ENCODE measurements at regions not wholly inside any gene's neighbourhood (a gene's known extent, or its start where the extent isn't known, plus 50 kb on each side); places are given as distances from the start of the nearest gene placed in this dataset.
"Not testable (repeated sequence)": the region's sequence is repeated elsewhere in the genome, so short reads cannot be mapped to it uniquely, and the experiment has no call there.

DNA sequence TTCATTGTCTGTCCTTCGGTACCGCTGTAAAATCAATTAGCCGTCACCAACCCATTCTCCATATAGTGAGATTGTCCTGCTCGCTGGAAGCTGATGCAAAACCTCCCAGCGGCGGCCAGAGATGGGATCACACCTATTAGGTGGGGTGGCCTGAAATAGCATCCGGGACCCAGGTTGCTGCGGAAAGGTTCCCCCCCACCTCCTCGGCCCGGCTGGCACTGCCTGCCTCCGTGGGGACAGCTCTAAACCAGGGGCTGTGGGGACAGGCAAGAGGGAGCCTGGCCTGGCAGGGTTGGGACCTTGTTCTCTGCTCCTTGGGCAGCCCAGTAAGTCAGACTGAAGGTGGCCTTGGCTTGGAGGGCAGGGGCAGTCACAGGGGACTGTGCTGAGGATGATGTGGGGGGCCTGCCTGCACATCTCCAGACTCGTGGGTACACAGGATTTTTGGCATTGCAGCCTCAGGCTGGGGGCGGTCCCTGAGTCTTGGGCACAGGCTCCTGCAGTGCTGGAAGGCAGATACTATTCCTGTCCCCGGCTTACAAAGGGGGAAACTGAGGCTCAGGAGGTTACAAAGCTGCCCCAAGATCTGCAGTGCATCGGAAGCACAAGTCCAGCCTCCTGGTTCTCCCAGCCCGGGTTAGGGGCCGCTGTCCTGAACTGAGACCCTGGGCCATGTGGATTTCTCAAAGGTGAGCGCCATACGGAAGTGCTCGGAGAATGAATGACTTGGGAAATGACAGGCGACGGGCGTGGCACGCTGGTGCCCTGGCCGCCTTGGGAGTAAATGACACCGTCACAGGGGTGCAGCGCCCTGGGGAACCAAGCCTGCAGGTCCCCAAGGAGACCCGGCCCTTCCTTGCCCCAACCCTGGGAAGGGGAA, 65.6 kb downstream of the UNCX start:
- Mint-ChIP-seq H3K36me3 (no peaks in the 10 kb centered on the region), H3K27ac (no peak overlapping the region), H3K9me3 (no peaks in the 10 kb centered on the region)
- DNase-seq (ENCODE audit: low spot score in 2 of 2) (no peak), ATAC-seq (no peak)

DNA sequence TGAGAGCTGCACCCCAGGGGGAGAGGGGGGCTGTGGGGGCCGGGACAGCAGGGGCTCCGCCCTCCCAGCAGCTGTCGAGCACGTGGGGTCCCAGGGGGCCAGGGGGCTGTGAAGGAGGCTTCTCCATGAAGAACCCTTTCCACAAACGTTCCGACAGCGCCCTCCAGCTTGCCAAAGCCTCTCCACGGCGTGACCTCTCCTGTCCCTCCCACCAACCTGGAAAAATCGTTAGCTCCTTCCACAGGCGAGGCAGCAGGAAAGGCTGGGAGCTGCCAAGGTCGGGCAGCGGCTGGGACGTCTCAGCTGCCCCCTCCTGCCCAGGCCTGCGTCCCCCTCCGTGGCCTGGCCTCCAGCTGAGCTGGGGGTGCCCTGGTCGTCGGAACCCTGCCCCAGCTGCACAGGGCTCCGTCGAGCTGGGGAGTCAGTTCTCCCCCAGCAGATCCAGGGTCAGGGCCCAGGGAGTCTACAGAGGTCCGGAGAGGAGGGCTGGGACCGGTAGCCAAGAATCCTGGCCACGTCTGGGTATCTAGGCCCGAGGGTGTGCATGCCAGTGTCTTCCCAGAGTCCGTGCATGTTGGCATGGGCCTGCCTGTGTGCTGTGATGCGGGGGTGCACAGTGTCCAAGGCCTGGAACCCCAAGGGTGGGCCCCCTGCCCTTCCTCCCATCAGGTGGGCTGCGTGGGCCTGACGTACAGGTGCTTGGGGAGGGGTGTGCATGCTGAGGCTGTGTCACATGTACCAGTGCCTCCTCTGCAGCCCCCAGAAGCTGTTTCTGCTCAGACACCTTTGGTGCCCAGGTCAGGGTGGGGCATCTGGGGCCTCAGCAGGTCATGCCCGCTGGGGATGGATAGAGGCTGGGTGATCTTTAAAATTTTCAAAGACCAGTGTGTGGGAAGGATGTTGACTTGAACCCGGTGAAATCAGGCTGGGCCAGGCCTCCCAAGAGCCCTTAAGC, 66.5 kb downstream of the UNCX start:
- H3K27ac Mint-ChIP-seq: no peak overlapping the region
- DNase-seq (ENCODE audit: low spot score in 2 of 2) (no peak), ATAC-seq (no peak)
- no peaks in the 10 kb centered on the region for H3K9me3 Mint-ChIP-seq
- H3K36me3 Mint-ChIP-seq: no peaks in the 10 kb centered on the region

DNA sequence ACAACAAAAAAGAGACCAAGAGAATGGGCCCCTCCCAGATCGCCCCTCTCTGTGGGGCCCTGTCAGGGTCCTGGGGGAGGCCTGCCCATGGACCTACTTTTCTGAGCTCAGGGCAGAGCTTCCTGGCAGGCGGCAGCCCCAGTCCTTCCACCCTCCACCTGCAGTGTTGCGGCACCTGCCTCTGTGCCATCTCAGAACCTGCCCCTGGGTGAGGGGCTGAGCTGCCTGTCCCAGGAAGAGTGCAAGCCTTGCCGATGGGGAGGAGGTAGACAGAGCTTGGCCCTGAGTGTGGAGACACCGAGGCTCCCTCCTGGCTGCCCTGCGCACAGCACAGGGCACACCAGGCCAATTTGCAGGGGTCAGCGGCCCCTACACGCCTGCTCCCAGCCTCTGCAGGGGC, 67.5 kb downstream of the UNCX start:
- Mint-ChIP-seq H3K27ac (no peak overlapping the region), H3K36me3 (no peaks in the 10 kb centered on the region), H3K9me3 (no peaks in the 10 kb centered on the region)
- no peak for ATAC-seq
- DNase-seq (ENCODE audit: low spot score in 2 of 2): no peak

DNA sequence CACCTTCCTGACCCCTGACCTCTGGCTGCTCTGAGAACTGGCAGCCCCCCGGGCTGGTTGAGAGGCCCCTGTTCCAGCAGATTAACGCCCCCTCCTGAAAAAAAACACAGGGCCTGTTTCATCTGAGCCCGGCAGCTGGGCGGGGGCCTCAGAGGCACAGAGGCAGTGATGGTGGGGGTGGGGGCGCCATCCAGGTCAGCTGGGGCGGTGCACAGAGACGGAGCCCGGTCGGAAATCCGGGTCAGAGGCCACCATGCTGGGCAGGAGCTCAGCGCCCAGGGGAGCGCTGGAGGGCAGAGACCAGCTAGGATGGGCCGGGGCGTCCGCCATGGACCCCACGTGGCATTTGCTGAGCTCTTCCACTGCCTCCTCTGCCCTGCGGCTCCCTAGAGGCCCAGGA, 68.0 kb downstream of the UNCX start:
- ATAC-seq: no peak
- no peak for DNase-seq (ENCODE audit: low spot score in 2 of 2)
- no peak overlapping the region for H3K27ac Mint-ChIP-seq
- H3K9me3 Mint-ChIP-seq: no peaks in the 10 kb centered on the region
- H3K36me3 Mint-ChIP-seq: no peaks in the 10 kb centered on the region

DNA sequence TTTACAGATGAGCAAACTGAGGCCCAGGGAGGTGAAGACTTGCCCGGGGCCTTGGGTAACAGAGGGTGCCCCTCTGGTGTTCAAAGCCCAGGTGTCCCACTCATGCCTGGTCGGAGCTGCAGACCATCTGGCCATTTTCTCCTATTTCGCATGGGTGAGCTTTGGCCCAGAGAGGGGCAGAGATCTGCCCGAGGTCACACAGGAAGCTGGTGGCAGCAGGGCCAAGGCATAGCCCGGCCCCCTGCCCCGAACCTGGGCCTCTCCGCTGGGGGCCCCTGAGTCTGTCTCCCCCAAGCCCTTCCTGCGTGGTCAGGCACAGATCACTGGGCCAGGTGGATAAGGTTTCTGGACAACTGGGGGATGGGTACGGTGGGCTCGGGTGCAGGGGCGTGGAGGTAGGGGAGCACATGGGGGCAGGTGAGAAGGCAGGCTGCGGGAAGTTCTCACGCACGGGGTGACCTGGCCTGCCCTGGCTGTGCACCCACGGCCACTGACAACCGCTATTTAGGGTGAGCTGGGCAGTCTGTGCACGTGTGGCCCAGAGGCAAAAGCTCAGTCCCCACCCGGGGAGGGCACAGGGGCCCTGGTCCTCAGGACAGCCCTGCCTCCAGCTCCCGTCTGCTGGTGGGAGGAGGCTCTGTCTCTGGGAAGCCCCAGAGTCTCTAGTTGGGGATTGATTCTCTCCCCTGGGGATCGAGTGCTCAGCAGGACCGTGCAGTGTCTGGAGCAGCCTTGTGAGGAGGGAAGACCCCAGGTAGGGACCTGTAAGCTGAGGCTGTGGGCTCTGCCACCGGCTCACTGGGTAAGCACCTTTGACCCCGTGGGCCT, 68.6 kb downstream of the UNCX start:
- no peak overlapping the region for H3K27ac Mint-ChIP-seq
- no peaks in the 10 kb centered on the region for H3K36me3 Mint-ChIP-seq
- DNase-seq (ENCODE audit: low spot score in 2 of 2) (no peak), ATAC-seq (no peak)
- H3K9me3 Mint-ChIP-seq: no peaks in the 10 kb centered on the region

DNA sequence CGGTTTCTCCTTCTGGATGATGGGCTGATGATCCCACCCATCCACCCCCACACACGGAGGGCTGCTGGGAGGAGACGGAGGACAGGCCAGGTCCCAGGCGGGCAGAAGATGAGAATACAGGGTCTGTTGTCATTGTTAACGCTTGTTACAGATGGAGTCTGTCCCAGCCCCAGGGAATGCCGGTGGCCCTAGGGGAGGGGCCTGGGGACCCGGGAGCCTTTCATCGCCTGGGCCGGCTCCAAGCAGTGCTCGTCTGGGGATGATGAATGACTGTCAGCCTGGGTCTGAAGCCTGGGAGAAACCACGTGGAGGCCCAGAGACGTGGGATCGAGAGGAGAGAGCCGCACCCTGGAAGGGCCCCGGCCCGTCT, 69.2 kb downstream of the UNCX start:
- DNase-seq (ENCODE audit: low spot score in 2 of 2) (no peak), ATAC-seq (no peak)
- no peaks in the 10 kb centered on the region for H3K36me3 Mint-ChIP-seq
- no peaks in the 10 kb centered on the region for H3K9me3 Mint-ChIP-seq
- no peak overlapping the region for H3K27ac Mint-ChIP-seq

DNA sequence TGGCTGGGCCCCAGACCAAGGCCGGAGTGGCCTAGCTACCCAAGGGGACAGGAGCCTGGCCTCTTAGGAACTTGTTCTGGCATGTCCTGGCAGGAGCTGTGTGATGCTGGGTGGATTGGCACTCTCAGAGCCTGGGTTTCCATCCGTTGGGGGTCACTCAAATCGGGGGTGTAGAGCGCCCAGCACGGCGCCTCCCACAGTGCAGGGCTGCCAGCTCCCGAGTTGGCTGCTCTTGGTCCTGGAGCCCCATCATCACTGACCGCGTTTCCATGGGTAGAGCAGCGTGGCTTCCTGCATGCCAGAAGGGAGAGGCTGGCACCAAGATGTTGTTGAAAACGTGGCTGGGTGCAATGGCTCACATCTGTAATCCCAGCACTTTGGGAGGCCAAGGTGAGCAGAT, 70.3 kb downstream of the UNCX start:
- ATAC-seq (no peak), DNase-seq (ENCODE audit: low spot score in 2 of 2) (no peak)
- Mint-ChIP-seq H3K36me3 (no peaks in the 10 kb centered on the region), H3K27ac (no peak overlapping the region), H3K9me3 (no peaks in the 10 kb centered on the region)

DNA sequence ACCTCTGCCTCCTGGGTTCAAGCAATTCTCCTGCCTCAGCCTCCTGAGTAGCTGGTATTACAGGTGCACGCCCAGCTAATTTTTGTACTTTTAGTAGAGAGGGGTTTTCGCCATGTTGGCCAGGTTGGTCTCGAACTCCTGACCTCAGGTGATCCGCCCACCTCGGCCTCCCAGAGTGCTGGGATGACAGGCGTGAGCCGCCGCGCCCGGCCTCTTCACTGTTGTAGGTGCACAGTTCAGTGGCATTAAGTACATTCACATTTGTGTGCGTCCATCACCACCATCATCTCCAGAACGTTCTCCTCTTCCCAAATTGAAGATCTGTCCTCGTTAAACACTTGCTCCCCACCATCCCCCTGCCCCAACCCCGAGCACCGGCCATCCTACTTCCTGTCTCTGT, 71.3 kb downstream of the UNCX start:
- H3K36me3 Mint-ChIP-seq; H3K9me3 Mint-ChIP-seq; DNase-seq (ENCODE audit: low spot score in 2 of 2); H3K27ac Mint-ChIP-seq; ATAC-seq: not testable (repeated sequence)

DNA sequence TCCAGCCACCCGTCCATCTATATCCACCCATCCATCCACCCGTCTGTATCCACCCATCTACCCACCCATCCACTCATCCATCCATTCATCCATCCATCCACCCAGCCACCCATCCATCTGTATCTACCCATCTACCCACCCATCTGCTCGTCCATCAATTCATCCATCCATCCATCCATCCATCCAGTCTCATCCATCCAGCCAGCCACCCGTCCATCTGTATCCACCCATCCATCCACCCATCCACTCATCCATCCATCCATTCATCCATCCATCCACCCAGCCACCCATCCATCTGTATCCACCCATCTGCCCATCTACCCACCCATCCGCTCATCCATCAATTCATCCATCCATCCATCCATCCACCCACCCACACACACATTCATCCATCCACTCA, 73.2 kb downstream of the UNCX start:
- no peak for DNase-seq (ENCODE audit: low spot score in 2 of 2)
- Mint-ChIP-seq H3K27ac (no peak overlapping the region), H3K36me3 (no peaks in the 10 kb centered on the region), H3K9me3 (no peaks in the 10 kb centered on the region)
- no peak for ATAC-seq

DNA sequence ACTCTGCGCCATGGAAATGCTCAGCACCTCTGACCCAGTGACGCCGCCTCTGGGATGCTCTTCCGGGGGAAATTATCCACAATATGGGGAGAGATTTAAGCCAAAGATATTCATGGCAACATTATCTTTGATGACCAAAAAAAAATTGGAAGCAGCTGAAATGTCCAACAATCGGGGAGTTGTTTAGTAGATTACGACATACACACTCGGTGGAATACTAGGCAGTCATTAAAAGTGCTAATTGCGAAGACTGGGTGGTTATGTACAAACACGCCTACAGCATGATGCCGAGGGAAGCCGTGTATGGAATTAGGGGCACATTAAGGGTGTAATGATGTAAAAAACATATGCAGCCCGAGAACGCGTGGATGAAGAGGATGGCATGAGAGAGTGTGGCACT, 75.2 kb downstream of the UNCX start:
- no peak overlapping the region for H3K27ac Mint-ChIP-seq
- no peaks in the 10 kb centered on the region for H3K36me3 Mint-ChIP-seq
- no peak for ATAC-seq
- no peaks in the 10 kb centered on the region for H3K9me3 Mint-ChIP-seq
- DNase-seq (ENCODE audit: low spot score in 2 of 2): no peak

DNA sequence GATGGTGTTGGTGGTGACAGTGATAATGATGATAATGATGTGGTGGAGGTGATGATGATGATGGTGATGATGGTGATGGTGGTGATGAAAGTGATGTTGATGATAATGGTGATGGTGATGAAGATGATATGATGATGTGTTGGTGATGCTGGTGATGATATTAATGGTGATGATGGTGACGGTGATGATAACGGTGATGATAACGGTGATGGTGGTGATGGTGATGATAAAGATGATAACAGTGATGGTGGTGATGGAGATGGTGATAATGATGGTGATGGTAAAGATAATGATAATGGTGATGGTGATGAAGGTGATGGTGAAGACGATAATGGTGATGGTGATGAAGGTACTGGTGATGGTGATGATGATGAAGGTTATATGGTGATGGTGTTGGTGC, 76.6 kb downstream of the UNCX start:
- Mint-ChIP-seq H3K36me3 (no peaks in the 10 kb centered on the region), H3K27ac (no peak overlapping the region), H3K9me3 (no peaks in the 10 kb centered on the region)
- DNase-seq (ENCODE audit: low spot score in 2 of 2) (no peak), ATAC-seq (no peak)

DNA sequence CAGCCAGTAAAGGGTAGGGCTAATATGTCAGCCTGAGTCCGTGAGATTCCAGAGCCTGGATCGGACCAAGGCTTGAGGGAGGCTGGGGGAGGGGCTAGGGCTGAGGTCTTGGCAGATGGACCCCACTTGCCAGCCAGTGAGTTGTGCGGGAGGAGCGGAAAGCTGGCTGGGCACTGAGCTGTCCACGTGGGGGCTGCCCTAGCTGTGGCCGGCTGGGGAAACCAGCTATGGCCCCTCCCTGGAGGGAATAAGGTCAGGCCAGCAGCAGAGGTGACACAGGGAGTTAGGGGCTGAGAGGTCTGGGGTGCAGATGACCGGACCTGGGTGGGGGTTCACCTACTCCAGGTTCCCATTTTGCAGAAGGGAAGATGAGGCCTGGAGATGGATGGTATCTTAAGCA, 77.3 kb downstream of the UNCX start:
- H3K9me3 Mint-ChIP-seq: no peaks in the 10 kb centered on the region
- no peaks in the 10 kb centered on the region for H3K36me3 Mint-ChIP-seq
- DNase-seq (ENCODE audit: low spot score in 2 of 2) (no peak), ATAC-seq (no peak)
- H3K27ac Mint-ChIP-seq: no peak overlapping the region

DNA sequence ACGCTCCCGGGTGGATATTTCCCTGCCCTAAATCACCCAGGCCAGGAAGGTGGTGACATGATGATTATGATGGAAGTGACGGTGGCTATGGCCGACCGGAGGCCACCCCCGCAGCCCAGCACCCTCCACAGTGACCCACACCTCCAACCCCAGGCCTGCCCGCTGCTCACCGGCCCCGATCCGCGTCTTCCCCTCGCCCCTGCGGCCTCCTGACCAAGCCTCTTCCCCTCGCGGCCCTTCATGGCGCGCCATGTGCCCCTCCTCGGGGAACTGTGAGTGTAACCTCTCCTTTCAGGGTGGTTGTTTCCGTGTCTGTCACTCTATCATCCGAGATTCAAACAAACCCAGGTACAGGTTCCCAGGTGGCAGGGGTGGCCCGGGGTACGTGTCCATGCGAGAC, 78.3 kb downstream of the UNCX start:
- H3K9me3 Mint-ChIP-seq: no peaks in the 10 kb centered on the region
- DNase-seq (ENCODE audit: low spot score in 2 of 2) (no peak), ATAC-seq (no peak)
- no peaks in the 10 kb centered on the region for H3K36me3 Mint-ChIP-seq
- H3K27ac Mint-ChIP-seq: no peak overlapping the region

DNA sequence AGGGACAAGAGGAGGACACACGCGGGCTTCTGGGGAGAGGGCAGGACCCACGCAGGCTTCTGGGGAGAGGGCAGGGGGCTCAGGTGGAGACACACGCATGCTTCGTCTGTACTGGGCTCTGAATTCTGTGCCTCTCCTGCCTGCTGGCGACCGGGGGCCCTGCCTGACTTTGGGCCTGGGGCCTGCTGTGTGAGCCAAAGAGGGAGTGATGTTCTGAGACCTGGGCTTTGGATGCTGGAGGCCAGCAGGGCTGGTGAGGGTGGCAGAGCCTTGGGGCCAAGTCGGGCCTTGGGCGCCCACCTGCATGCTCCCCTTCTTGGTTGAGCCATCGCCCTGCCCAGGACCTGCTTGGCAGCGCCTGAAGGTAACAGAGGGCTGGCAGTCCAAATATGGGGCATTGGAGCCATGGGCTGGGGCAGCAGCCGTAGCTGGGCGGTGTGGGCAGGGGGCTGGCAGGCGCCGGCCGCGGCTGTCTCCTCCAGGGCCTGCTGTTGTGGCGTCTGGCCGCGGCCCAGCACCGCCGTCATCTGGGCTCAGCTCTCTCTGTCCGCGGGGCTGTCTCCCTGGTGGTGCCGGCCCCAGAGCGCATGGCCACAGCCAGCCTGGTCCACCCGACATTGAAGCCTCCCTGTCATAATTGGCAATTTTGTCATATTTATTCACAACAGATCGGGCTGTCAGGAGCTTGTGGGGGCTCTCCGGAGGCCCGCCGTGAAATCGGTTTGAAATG, 78.9 kb downstream of the UNCX start:
- Mint-ChIP-seq H3K27ac (no peak overlapping the region), H3K9me3 (no peaks in the 10 kb centered on the region), H3K36me3 (no peaks in the 10 kb centered on the region)
- ATAC-seq (no peak), DNase-seq (ENCODE audit: low spot score in 2 of 2) (no peak)

DNA sequence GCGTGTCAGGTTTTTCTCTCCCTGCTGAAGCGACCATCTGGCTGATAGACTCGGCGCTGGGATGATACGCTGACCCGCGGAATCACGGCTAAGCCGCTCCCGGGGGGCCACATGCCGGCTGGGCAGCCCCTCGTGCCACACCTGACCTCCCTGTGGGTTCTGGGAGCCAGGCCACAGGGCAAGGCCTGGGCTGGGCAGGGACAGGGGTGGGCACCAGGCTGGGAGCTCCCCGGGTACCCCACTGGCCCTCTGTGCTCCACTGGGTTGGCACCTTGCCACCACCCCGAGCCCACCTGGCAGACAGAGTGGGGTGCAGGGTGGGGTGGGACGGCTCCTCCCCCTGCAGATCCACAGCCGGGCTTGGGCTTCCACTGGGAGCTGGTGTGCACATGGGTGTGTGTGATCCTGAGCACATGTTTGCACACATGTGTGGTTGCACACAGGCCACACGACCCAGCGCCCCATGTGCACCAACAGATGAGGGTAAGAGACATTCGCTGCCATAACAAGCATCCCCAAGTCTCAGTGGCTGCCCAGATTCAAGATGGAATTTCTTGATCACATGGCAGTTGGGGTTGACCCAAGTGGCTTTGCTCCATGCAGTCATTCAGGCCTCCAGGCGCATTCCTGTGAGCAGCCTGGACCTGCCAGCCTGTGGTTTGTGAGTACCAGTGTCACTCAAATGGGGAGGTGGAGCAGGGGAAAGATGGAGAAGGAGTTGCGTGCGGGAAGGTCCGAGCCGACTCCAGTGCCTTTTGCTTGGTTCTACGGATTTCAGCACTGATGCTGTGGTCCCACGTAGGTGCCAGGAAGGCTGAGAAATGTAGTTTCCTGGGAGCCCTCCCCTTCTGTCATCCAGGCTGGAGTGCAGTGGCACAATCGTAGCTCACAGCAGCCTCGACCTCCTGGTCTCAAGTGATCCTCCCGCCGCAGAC, 79.7 kb downstream of the UNCX start:
- ATAC-seq (no peak), DNase-seq (ENCODE audit: low spot score in 2 of 2) (no peak)
- H3K9me3 Mint-ChIP-seq: no peaks in the 10 kb centered on the region
- no peak overlapping the region for H3K27ac Mint-ChIP-seq
- no peaks in the 10 kb centered on the region for H3K36me3 Mint-ChIP-seq
